HG03045 (cell line): ENCODE measurements at regions not wholly inside any gene's neighbourhood (a gene's known extent, or its start where the extent isn't known, plus 50 kb on each side); places are given as distances from the start of the nearest gene placed in this dataset.
A peak's percentile ranks its signal among the peaks of the same experiment; 100 is the strongest.
"Not testable (repeated sequence)": the region's sequence is repeated elsewhere in the genome, so short reads cannot be mapped to it uniquely, and the experiment has no call there.

Experiments used
- ATAC-seq: cut with Tn5 transposase; IDR thresholded peaks from one replicate; pipeline ENCODE4 v1.9.1; 2021; ENCODE audit warnings: mild to moderate bottlenecking, moderate library complexity; ENCODE audit not compliant: unreplicated experiment

DNA sequence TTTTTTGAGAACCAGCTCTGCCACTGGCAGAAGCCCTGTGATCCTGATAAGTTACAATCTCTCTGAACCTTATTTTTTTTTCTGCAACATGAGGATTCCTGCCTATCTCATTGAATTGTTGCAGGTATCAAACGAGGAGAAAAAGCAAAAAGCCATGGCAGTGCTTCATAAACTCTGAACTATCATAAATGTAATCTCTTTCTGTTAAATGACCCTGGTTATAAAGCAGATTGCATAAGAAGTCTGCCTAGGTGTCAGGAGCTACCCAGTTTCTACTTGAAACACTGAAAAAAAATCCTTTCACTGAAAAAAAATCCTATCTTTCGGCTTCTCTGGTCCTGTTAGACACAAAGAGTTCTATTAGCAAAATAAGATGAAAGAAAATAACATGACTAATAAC is 172.7 kb downstream of the FAM43A start:
- ATAC-seq = no peak

DNA sequence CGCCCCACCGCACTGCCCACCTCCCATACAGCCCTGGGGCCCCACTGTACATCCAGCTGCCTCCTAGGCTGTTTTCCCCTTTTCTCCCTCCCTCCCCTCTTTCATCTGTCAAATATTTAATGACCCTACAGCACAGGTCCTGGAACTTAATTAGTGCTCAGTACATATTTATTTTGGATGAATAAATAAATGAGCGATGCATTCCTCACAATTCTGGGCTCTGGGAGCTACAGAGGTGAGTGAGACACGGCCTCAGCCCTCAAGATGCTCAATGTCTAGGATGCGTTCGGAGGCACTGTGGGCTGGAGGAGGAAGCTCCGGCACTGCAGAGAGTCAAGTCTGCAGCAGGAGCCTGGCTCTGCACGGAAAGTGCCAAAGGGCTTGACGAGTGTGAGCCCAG is 175.0 kb downstream of the FAM43A start:
- no peak for ATAC-seq

DNA sequence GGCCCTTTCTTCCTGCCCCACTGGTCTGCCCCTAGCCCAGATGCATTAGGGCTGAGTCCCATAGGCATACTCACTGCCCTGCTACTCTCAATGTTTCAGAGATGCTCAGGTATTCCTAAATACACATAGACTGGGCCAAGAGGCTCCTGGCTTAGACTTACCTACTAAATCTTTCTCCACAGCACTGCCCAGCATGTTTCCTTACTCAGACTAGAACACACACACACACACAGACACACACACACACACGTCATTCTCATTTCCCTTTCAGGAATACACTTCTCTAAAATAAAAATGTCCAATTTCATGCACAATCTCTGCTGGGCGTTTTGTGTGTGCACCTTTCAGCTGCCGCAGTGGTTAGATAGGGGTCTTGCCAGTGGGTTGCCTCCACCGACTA is 175.7 kb downstream of the FAM43A start:
- ATAC-seq = no peak

DNA sequence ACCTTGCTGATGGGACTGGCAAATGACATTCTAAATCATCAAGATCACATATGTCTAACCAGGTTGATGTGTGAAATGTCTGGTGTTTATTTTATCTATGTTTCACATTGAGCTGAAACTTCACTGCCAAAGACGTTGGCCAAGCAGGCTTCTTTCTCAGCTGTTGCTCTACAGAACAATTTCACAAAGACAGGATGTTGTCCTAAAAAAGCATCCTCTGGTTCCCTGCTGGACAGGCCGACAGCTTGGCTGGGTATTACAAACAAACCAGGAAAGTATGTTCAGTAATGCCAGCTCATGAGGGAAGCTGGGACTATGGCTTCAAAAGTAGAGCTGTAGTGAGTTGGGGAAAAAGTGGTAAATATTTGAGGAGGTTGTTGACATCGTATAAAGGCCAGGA is 179.4 kb downstream of the FAM43A start:
- no peak for ATAC-seq

DNA sequence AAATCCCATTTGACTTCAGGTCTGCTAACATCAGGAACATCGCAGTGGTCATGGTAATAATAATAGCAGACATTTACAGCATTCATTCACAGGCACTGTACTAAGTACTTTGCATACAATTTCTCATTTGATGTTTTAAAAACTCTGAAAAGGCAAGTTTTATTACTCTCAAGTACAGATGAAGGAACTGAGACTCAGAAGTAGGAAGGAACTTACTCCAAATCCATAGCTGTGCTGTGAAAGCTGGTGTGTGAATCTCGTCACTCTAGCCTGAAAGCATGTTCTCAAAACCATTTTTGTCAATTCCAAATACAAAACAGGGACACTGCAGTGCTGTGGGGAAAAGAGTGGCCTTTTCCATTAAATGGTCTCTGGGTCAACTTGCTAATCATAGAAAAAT is 179.9 kb downstream of the FAM43A start:
- ATAC-seq = no peak

- no peak for ATAC-seq
These were observed 180.6 kb downstream of the FAM43A start for GRCh38 chr3:194866236-194866635.

GRCh38 chr3:194867270-194867983 is 181.7 kb downstream of the FAM43A start:
- no peak for ATAC-seq

DNA sequence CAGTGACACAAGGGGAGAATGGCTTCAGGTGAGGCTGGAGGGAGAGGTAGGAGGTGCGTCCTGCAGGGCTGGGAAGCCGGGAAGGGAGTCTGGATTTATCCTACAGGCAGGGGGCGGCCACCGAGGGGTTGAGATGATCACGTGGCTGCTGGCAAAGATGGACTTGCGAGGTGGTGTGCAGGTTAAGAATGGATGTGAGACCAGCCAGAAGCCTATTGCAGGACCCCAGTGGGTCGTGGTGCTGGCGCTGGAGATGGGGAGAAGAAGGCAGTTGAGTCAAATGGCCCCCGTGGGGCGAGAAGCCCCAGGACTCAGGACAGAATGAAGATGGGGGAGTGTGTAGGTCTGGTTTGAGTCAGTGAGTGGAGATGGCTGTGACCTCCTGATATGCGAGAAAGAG is 183.1 kb downstream of the FAM43A start:
- ATAC-seq = no peak

GRCh38 chr3:194869482-194870169 is 183.9 kb downstream of the FAM43A start:
- ATAC-seq = no peak

- no peak for ATAC-seq
These were observed 184.9 kb downstream of the FAM43A start for GRCh38 chr3:194870394-194871110.

- peak; percentile 60 for ATAC-seq
These were observed 185.6 kb downstream of the FAM43A start for GRCh38 chr3:194871143-194871863.

DNA sequence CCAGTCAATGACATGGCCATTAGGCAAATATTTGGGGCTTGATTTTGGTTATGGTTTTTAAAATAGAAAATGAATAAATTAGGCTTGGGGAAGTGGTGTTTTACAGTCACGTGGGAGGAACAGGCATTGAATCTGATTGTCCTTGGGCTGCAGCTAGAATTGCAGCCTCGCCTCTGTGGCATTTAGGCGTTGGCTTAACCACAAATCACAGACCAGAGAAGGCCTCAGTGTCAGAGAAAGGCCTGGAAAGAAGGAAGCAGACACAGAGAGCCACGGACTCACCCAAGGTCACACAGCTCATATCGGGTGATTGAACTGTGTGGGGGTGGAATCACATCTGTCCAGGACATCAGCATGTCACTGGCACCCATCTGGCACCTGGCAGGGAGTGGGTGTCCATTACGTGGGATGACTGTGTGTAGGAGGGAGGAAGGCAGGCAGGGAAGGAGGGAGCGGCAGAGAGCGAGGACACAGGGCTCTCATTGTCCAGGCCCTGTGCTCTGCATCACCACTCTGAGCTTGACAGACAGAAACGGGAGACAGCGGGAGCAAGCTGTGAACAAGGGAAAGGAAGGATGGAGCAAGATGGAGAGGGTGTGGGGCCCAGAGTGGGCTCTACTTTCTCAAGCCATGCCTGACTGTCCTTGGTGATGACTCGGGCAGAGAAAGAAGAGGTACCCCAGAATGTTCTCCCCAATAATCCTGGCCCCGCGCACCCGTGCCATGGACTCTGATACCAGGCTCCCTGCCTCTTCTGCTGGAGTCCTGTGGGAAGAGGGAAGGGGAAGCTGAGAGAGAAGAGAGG is 186.4 kb downstream of the FAM43A start:
- peak; percentile 21 for ATAC-seq

- no peak for ATAC-seq
These were observed 186.9 kb downstream of the FAM43A start for GRCh38 chr3:194872669-194872977.

DNA sequence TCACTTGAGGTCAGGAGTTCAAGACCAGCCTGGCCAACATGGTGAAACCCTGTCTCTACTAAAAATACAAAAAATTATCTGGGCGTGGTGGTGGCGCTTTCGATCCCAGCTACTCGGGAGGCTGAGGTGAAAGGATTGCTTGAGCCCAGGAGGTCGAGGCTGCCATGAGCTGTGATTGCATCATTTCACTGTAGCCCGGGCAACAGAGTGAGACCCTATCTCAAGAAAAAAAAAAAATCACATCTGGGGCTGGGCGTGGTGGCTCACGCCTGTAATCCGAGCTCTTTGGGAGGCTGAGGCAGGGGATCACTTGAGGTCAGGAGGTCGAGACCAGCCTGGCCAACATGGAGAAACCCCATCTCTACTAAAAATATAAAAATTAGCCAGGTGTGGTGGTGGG is 187.8 kb downstream of the FAM43A start:
- ATAC-seq = not testable (repeated sequence)

- ATAC-seq = no peak
These were observed 188.5 kb downstream of the FAM43A start for GRCh38 chr3:194874206-194874605.

GRCh38 chr3:194874783-194875182 is 189.1 kb downstream of the FAM43A start:
- ATAC-seq = no peak

- ATAC-seq = no peak
These were observed 190.1 kb downstream of the FAM43A start for GRCh38 chr3:194875581-194876402.

DNA sequence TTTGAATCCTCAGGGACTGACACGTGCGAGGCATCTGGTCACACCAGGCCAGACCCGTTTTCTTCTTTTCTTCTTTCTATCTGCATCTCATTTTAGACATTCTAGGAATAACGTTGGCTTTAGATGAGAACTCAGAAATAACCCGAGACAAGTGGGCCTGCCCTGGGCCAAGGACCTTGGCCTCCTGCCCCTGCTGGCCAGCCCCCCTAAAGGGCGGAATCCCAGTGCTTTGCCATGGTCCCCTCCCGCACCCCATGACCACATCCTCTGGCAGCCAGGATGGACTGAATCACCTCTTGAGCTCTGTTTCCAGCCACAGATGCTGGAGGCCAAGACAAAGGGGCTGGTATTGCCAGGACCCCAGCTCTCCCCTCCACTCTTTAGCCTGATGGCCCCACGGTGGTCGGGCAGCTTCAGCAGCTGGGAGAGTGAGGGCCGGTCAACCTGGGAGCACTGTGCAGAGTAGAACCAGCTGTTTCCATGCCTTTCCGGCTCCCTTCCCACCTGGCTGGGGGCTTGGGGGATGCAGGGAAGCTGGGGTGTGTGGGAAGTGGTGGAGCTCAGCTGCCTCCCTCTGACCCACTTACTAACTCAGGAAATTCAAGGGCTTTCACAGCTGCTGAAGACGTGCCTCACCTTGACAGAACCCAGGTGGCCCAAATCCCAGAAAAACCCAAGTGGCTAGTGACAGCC is 190.9 kb downstream of the FAM43A start:
- ATAC-seq = no peak
